Stimulated activated CD8-positive, alpha-beta memory T cell treated with anti-CD3 and anti-CD28 coated beads, Interleukin-12 subunit alpha, Interleukin-12 subunit beta, amount 100 ng/mL, for 4 hours (primary cell): ENCODE measurements at regions not wholly inside any gene's neighbourhood (a gene's known extent, or its start where the extent isn't known, plus 50 kb on each side); places are given as distances from the start of the nearest gene placed in this dataset.
"Not testable (repeated sequence)": the region's sequence is repeated elsewhere in the genome, so short reads cannot be mapped to it uniquely, and the experiment has no call there.

ENCODE experiments used
- DNase-seq: peaks from one replicate; pipeline ENCODE4 v3.0.0-alpha.2; 2020; ENCODE audit warnings: low read depth

GRCh38 chr3:74978684-74979083, 364.2 kb upstream of the CNTN3 start:
- DNase-seq: no peak

DNA sequence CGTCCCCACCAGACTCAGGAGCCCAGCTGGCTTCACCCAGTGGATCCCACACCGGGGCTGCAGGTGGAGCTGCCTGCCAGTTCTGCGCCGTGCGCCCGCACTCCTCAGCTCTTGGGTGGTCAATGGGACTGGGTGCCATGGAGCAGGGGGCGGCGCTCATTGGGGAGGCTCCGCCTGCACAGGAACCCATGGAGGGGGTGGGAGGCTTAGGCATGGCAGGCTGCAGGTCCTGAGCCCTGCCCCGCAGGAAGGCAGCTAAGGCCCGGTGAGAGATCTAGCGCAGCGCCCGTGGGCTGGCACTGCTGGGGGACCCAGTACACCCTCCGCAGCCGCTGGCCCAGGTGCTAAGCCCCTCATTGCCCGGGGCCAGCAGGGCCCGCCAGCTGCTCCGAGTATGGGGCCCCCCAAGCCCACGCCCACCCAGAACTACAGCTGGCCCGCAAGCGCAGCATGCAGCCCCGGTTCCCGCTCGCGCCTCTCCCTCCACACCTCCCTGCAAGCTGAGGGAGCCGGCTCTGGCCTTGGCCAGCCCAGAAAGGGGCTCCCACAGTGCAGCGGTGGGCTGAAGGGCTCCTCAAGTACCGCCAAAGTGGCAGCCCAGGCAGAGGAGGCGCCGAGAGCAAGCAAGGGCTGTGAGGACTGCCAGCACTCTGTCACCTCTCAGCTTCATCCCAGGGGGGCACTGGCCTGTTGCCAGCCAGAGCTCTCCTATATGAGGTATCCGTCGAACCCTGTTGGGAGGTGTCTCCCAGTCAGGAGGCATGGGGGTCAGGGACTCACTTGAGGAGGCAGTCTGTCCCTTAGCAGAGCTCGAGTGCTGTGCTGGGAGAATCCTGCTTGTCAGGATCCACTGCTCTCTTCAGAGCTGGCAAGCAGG, 370.8 kb upstream of the CNTN3 start:
- DNase-seq: not testable (repeated sequence)

GRCh38 chr3:74988095-74988494, 373.6 kb upstream of the CNTN3 start:
- DNase-seq: no peak

DNA sequence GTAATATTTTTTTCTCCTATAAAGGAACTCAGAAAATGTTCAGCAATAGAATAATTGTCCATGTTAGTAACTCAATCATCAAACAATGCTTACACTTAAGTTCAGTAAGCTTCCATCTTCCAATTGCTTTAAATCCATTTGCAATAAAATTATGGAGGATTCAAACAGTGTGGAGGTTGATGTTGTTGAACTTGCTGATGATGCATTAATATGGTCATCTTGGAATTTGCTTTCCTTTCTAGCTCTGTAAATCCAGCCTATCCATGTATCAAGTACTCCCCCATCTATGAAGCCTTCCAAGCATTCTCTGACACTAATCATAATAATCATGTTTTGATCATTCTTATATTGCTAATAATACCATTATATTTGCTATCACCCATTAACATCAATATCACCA, 378.4 kb upstream of the CNTN3 start:
- no peak for DNase-seq

DNA sequence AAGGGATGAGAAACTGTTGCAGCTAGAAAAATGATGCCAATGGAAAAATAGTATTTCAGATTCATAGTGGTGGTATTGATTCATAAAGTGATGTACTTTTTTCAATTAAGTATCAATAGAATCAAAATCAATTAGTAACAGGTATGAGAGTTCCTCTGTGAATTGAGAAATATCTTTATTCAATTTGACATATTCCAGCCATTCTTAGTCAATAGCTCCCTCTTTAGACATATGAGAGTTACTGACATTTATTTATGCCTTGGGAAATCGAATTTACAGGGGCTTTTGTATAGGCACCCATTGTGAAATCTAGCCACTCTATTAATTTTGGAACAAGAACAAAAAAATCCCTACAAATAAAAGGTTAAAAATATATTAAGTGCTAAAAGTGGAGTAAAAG, 386.9 kb upstream of the CNTN3 start:
- DNase-seq: no peak

GRCh38 chr3:75012791-75013331, 398.4 kb upstream of the CNTN3 start:
- no peak for DNase-seq

DNA sequence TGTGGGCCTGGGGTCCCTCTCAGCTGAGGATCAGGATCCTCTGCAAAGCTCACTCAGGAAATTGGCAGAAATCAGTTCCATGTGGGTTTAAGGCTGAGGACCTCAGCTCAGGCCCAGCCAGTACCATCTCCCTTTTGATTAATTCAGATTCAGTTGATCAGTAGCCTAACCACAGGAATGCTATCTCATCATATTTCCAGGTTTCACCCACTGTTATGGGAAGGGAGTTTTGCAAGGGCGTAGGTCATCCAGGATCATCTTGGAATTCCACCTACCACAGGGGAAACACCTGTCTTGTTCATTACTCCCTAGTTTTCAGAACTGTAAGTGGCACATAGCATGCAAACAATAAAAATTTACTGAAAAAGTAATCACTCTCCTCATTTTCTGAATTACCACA, 399.5 kb upstream of the CNTN3 start:
- no peak for DNase-seq

DNA sequence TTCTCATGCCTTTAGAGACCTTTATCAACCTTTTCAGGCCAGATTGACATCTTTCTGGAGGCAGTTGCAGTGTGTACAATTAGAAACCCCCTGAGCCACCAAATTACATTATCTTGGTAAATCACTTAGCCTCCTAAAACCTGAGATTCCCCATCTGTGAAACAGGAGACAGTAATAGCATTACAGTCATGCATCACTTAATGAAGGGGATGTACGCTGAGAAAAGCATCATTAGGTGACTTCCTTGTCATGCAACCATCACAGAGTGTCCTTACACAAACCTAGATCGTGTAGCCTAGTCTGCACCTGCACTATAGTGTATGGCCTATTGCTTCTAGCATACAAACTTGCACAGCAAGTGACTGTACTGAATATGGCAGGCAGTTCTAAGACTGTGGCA, 400.8 kb upstream of the CNTN3 start:
- DNase-seq: no peak

DNA sequence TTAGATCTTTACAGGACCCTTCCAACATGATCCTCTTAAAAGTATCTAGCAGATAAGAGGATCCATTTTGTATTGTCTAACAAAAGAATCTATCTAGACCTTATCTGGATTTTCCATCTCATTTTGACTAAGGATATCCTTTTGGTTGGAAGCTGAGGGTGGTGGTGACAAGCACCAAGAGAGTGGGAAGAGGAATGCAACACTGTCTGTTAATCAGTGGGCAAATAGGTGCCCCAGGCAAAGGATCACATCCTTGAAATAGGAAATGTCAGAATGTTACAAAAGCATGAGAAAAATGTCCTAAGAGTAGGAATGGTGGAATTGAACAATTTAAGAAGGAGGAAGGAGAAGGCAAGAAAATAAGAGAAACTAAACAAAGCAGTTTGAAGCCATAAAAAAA, 420.7 kb upstream of the CNTN3 start:
- no peak for DNase-seq

- DNase-seq: no peak
Measured at GRCh38 chr3:75042941-75043340, 428.5 kb upstream of the CNTN3 start.

DNA sequence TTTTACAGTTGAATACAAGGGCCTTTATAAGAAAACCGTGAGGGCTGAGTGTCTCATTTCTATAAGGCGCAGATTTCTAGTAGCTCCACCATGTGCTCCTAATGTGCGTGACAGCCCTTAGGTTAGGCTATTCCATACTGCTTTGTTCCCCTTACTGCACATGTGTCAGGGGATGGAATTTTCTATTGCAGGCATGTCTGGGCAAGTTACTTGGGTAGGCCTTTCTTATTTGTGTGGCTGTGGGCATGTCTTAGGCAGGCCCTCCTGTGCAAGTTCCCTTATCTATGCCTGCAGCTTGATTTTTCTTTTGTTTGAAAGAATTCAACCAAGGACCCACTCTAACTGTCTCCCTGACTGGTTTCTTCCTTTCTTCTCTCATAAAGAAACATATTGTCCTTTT, 434.2 kb upstream of the CNTN3 start:
- no peak for DNase-seq

- no peak for DNase-seq
Measured at GRCh38 chr3:75049533-75049932, 435.1 kb upstream of the CNTN3 start.

- no peak for DNase-seq
Measured at GRCh38 chr3:75059120-75059519, 444.7 kb upstream of the CNTN3 start.

DNA sequence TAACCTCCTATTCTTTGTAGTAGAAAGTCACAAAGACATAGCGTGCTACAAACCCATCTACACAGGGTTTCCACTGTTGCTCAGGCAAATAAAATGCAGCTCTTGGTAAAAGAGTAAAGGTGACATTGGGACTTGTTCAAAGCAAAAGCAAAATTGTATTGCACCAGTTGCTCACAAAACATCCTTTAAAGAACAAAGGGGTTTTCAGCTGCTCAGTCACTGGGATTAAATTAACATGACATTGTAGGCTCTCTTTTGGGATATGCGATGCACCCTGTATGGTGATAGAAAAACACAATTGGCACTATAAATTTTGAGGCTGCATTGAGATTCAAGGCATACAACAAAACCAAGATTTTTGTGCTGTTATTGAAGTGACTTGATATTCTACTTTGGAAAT, 447.3 kb upstream of the CNTN3 start:
- DNase-seq: no peak

- no peak for DNase-seq
Measured at GRCh38 chr3:75075158-75075557, 460.7 kb upstream of the CNTN3 start.

GRCh38 chr3:75076481-75076880, 462.0 kb upstream of the CNTN3 start:
- no peak for DNase-seq

DNA sequence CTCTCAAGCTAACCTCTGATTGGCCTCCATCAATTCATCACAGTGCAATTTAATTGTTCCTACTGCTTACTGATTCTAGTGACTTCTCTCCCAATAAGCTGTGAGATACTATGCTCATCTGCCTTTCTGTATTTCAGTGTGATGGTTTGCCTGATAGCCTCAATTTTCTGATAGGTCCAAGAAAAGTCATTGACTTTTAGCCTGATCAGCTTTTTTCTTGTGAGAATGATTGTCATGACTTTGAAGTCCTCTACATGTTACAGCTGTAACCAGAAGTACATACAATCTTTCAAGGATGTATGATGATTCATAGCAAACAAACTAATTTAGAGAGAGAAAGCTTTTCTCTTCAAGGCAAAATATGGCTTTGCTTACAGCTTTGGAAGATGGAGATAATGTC, 463.8 kb upstream of the CNTN3 start:
- no peak for DNase-seq

- DNase-seq: no peak
Measured at GRCh38 chr3:75082845-75083244, 468.4 kb upstream of the CNTN3 start.

- no peak for DNase-seq
Measured at GRCh38 chr3:75089841-75090240, 475.4 kb upstream of the CNTN3 start.

GRCh38 chr3:75101329-75102147, 487.1 kb upstream of the CNTN3 start:
- no peak for DNase-seq

DNA sequence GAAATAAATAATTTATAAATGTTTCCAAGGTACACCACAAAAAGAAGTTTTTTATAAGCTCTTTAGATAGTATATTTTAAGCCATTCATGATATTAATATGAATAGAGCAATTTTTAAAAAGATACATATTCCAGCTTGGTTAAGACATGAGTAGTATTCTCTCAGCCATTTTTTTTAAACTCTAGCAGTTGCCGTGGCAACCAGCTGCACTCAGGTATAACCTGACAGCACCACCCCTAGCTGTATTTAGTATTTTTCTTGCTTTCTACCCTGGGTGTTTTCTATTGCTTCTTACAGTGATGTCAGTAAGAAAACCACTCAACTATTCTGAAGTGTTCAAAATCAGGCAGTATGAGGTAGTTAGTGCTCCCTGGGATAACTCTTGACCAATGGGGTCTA, 496.3 kb upstream of the CNTN3 start:
- DNase-seq: no peak

DNA sequence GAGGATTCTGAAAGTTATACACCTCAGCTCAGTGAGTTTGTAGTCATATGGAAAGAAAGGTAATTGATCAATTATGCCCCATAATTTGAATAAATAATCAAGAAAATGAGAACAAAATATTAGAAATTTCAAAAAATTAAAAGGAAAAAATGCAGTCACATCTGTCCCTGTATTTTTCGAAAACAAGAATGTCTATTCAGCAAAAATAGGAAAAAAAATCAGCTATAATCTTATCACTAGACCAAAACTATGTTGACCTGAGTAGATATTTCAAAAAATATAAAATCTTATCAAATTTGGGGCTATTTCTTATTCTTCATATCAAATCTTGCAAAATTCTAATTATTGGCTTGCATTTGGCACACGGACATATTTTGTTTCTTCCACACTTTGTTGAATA, 501.2 kb upstream of the CNTN3 start:
- no peak for DNase-seq

GRCh38 chr3:75118779-75119178, 504.3 kb upstream of the CNTN3 start:
- DNase-seq: no peak
